ENCODE measurements at regions not wholly inside any gene's neighbourhood (a gene's known extent, or its start where the extent isn't known, plus 50 kb on each side); places are given as distances from the start of the nearest gene placed in this dataset.

DNA sequence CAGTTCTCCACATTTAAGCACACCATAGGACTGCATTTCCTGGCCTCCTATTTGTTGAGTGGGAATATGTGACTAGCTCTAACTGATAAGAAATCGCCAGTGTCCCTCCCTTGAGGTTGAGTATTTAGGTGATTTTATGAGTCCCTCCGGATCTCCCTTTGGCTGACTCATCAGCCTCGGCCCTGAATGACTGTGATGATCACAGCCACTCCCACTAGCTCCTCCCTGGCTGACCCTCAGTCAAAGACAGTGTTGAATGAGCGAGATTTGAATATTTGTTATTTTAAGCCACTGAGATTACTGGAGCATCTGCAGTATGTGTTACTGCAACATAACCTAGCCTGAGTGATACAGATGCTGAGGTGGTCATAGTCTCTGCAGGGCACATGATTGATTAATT lies 515.3 kb downstream of the EPHB1 start:
- peak; percentile 5 for DNase-seq (ENCODE audit: extremely low spot score, insufficient read length, low read depth)
- FAIRE-seq = no peak

DNA sequence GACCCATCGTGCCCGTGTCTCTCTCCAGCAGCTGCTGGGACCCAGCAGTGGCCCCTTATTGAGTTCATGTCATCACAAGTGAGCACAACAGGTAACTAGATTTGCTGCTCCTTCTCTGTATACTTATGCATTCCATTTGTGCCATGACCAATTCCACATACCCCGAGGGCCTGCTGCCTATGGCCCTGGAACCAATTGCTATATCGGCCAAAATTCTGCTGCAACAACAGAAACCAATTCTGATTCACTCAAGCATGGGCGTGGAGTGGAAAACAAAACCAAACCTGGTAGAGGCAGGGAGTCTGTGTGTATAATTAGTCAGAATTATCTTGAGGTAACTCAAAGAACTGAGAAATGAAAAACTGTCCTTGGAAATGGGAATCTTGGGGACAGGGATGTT lies 516.6 kb downstream of the EPHB1 start:
- DNase-seq (ENCODE audit: extremely low spot score, insufficient read length, low read depth) (no peak), FAIRE-seq (peak; percentile 53)

DNA sequence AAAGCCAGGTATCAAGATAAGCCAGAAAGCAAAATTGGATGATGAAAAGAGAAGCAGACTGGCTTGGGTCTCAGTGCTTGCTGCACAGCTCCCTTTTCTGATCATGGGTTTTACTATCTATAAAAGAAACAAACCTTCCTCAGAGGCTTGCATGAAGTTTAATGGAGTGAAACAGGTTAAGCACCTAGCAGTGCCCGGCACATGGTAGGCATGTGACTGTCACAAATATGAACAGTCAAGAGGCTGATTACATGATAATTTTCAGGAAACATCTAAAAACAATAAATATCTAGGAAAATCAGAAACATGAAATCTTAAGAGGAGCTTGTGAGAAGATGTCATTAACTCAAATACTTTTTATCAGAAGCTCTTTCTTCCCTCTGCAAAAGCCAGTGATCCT lies 519.2 kb downstream of the EPHB1 start:
- no peak for FAIRE-seq
- DNase-seq (ENCODE audit: extremely low spot score, insufficient read length, low read depth) = no peak

DNA sequence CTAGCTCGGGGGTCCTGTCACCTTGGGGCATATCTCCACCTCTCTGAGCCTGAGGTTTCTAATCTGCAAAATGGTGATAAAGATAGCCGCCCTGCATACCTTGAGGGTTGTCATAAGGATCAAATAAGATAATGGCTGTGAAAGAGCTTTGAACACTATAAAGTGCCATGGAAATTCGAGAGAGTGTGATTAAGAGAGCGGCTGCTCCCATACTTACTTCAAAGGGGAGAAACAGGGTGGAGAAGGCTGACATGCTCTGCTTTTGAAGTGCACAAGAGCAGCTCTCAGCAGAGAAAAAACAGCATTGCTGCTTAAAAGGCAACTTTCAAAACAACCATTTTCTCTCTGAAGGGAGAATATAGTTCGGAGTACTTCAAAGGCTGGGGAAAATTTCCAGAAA lies 529.2 kb downstream of the EPHB1 start:
- no peak for DNase-seq (ENCODE audit: extremely low spot score, insufficient read length, low read depth)
- no peak for FAIRE-seq

DNA sequence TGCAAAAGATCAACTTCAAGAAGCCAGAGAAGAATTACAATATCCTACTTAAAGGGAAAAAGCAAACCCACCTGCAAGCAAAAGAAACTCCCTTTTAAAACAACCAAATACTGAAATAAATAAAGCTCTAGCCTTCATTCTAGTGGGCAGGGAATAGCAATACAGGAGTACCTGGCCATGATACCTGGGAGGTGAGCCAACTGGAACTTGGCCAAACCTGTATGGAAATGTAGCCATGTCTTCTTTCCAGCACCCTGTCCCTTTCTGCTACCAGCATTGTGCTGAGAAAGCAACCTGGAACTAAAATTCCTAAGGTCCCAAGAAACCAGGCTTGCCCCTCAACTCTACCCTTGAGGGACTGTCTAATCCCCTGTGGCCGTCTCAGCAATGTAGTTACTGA lies 530.0 kb downstream of the EPHB1 start:
- FAIRE-seq (no peak), DNase-seq (ENCODE audit: extremely low spot score, insufficient read length, low read depth) (no peak)

DNA sequence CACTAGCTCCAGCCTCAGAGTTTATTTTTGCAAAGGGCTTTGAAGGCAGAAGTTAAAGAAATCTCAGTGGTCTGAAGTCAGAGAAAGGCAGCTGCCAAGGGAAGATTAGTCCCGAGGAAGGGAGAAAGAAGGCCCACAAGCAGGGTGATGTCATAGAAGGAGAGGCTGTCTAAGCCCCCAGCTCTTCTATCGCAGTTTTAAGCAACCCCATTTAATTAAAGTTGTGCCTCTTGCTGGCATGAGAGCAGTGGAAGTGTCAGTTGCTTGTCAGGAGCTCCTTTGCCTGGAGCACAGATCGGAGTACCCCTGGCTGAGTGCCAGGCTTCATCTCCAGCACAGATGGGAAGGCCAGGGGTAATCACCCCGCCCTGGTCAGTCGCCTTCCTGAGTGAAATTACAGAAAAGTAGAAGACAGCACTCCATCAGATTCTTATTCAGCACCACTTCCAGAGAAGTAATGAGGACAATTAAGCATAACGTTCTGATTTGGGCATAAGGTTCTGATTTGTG lies 530.7 kb downstream of the EPHB1 start:
- FAIRE-seq (no peak), DNase-seq (ENCODE audit: extremely low spot score, insufficient read length, low read depth) (no peak)

DNA sequence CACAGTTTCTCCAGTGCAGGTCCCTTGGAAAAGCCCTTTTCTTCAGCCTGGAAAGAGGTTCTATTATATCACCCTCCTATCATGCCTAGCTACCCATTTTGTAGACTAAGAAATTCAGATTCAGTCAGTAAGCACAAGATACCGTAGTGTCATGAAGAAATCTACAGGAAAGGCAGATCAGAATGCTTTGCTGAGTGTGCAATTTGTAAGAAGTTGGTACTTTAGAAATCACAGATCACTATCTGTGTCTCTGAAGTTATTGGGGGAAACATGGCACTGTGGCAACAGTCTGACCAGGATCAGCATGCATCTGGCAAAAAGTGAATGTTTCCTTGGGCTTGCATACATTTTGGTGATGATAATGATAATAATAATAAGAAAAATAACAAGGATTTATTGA lies 531.8 kb downstream of the EPHB1 start:
- no peak for FAIRE-seq
- DNase-seq (ENCODE audit: extremely low spot score, insufficient read length, low read depth) = no peak

DNA sequence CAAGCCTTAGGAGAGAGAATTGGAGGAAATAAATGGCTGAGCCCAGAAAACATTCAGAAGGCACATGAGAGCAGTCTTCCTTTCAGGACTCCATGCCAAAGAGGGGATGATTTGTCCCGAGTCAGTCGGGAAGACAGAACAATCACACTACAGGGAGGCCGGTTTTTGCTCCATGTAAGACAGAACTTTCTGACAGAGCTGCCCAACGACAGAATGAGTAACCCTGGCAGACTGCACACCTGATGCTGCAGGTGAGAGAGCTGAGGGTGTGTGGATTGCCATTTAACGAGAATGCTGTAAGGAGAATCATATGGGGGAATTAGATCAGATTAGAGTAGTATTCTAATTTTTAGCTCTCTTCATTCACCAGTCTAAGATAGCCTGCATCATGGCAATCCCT lies 533.0 kb downstream of the EPHB1 start:
- DNase-seq (ENCODE audit: extremely low spot score, insufficient read length, low read depth) (no peak), FAIRE-seq (no peak)

DNA sequence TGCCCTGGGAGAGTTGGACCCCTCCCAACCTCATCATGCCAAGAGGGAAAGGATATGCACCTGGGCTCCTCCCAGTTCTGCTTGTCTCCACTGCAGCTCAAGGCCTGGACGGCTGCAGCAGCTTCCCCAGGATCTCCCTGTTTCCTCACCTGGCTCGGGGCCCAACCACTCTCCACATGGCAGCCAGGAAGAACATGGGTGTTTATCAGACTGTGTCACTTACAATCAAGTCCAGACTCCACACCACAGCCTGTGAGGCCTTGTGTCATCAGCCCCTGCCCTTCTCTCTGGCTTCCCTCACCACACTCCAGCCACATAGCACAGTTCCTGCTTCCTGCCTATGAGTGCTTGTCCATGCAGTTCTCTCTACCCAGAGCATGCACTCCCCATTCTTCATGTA lies 534.4 kb downstream of the EPHB1 start:
- DNase-seq (ENCODE audit: extremely low spot score, insufficient read length, low read depth) (no peak), FAIRE-seq (no peak)

DNA sequence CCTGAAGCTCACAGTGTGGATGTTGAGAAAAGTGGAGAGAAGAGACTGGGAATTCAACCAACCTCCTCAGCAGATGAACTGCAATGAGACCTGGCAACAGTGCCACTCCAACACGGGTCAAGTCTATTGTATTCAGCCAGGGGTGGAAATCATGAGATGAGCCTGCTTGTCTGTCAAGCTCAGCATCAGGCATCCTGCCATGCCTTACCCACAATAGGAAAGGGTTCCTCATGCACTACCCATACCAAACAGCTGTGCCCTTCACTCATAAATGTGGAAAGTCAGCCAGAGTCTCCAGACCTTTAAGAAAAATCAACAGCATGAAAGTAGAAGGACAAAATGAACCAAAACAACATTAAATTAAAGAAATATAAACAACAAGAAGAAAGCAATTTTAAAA lies 542.1 kb downstream of the EPHB1 start:
- FAIRE-seq = no peak
- DNase-seq (ENCODE audit: extremely low spot score, insufficient read length, low read depth) = no peak

DNA sequence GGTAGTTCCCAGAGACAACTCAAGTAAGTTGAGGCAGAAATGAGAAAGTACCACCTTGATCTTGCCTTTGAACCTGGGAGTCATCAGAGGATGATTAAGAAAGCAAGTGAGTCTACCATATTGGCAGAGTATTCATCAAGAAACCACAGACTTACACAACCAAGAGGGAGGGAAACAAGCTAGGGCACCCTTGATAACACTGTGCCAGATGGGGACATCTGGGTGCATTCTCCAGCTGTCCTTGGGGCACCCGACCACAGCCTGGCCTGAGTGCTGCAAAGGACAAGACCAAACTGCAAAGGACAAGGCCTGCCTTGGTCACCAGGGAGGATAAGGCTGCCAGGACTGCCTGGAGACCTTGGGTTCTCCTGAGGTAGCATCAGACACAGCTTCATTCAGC lies 553.6 kb downstream of the EPHB1 start:
- no peak for FAIRE-seq
- DNase-seq (ENCODE audit: extremely low spot score, insufficient read length, low read depth) = no peak

DNA sequence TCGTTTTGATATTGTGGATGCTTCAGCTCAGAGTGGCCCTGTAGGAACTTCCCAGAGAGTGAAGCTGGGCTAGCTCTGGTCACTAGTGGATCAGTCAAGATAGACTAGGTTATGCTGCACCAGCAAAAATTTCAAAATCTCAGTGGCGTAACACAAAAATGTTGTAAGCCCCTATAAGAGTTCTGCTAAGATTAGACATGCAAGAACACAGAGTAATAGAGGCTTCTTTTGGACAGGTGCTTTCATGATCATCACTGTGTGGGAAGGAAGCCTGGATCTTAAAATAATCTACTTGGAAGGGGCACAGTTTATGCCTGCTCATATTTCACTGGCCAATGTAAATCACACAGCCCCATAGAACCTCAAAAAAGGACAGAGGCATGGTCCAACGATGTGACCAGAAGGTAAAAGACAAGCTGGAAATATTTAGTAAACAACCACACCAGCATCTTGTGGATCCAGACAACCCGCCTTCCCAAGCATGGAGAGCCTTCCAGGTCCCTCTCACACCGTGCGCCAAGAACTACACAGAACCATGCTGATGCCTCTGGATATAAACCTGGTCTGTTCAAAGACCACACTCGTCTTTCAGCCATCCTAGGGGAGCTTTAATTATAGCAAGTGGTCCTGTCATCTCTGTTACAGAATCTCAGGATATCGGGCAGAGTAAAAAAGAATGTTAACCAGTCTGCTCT lies 554.3 kb downstream of the EPHB1 start:
- FAIRE-seq (no peak), DNase-seq (ENCODE audit: extremely low spot score, insufficient read length, low read depth) (no peak)

DNA sequence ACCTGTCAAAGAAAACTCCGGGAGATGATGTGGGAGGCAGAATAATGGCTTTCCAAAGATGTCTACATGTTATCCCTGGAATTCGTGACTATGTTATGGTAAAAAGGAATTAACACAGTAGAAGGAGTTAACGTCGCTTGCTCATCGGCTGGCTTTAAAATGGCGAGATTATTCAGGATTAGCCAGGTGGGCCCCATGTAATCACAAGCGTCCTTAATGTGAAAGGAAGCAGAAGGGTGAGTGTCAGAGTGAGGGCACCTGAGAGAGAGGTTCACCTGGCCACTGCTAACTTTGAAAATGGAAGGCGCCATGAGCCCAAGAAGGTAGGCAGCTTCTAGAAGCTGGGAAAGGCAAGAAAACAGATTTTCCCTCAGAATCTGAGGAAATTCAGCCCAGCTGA lies 557.2 kb downstream of the EPHB1 start:
- no peak for DNase-seq (ENCODE audit: extremely low spot score, insufficient read length, low read depth)
- FAIRE-seq = no peak

DNA sequence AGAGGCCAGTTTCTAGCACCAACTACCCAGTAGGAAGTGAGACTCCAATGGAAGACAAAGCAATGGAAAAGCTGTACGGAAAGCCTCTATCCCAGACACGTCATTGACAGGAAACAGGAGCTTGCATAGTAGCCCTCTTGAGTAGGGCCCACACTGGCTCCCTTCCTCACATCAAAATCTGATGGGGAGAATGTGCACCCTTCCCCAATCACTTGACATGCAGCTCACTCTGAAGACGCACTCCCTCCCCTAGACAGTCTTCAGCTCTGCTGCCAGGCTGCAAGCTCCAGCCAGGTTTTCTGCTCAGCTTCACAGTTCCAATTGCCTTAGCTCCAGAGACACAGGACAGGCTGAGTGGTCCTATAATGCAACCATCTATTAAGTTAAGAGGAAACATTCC lies 567.8 kb downstream of the EPHB1 start:
- FAIRE-seq = no peak
- DNase-seq (ENCODE audit: extremely low spot score, insufficient read length, low read depth) = no peak

DNA sequence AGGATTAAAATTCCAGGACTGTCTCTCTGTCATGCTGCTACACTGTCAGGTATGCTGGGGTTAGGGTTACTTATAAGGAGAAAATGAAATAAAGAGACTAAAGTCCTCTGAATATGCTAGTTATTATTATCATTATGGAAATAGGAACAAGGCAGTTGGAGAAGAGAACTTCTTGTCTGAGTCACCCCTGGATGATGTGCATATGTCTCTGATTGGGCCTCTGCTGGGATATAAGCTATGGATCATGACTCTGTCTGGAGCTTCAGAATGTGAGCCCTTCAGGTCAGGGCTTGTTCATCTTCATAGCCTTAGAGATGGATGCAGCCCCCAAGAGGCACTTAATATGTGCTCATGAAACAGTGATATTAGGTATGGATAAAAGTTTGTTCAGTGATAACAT lies 569.6 kb downstream of the EPHB1 start:
- FAIRE-seq = no peak

DNA sequence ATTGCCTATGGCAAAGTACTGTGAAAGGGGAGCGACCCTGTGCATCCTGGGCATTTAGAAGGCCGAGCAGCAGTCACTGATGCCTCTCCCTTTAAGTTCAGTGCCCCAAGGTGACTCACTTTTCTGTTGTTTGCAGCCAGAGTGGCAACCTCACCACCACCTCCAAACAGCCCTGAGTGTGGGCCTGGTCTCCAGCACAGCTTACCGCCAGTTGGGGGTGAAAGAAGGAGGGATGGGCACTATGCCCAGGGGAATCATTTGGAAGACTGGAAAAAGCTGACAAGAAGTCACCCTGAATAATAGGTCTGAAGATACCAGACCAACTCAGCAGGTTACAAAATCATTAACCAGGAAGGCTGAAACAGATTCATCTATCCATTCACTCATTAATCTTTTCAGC lies 571.8 kb downstream of the EPHB1 start:
- no peak for DNase-seq (ENCODE audit: extremely low spot score, insufficient read length, low read depth)
- no peak for FAIRE-seq

More for the DNA sequence above, 569.6 kb downstream of the EPHB1 start:
- no peak for DNase-seq (ENCODE audit: extremely low spot score, insufficient read length, low read depth)

DNA sequence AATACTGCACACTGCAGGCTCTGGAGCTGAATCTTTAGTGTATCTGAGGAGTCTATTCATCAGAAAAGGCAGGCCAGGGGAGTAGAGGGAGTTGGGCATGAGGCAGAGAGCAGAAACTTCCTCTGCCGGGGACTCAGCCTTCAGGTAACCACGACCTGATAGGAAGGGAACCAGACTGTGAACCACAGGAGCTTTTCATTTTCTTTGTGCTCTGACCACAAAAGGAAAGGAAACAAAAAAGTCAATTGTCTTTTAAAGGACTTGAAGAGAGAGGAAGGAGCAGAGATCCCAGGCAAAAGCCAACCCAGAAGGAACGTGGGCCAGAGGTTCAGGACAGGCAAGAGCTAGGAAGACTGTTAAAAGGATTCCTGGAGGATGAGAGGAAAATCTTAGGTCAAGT lies 573.3 kb downstream of the EPHB1 start:
- FAIRE-seq (no peak), DNase-seq (ENCODE audit: extremely low spot score, insufficient read length, low read depth) (no peak)

DNA sequence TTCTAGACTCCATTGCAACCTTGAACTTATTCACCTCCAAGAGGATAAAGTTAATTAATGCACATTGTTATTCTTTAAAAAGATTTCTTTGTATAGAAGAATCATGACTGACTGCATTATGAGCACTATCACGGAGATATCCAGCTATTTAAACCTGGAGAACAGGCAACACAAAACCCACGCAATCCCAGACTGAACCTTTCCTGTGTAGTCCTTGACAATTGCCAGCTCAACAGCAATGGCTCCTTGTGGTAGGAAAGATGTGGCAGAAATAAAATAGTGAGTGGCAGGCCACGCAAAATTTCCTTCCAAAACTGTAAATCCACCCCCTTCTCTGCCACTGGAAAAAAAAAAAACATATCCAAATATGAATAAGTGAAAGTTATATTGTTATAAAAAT lies 573.7 kb downstream of the EPHB1 start:
- DNase-seq (ENCODE audit: extremely low spot score, insufficient read length, low read depth) (no peak), FAIRE-seq (no peak)

DNA sequence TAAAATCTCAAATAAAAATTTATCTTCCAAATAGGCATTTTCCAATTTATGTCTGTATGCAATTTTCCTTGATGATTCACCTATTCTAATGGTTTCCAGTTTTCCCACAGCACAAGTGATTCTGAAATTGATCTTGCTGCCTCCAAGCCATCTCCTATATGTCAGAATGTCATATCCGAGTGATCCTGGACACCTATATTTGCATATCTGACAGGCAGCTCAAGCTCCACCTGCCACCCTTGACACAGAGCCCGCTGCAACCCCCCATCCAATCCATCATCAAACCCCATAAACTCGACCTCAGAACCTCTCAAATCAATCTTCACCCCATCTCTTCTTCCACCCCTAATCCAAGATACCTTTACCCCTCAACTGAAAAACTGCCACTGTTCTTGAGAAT lies 579.5 kb downstream of the EPHB1 start:
- DNase-seq (ENCODE audit: extremely low spot score, insufficient read length, low read depth) (no peak), FAIRE-seq (no peak)

DNA sequence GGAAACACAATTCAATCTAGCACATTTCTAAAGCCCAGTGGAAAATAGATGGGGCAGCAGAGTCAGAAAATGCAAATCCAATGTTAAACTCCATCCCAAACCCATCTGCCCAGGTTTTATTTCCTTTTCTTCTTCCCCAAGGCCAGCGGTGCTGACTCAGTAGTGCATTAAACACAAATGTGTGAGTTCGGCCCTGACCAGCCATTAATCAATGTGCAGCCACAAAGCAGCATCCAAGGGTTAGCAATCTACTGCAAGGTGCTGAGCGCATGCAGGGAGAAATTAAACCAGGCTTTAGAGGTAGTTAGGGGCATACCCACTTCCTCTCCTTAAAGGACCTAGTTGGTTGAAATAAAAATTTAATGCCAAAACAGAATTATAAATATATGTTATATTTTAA lies 583.3 kb upstream of the PPP2R3A start:
- DNase-seq (ENCODE audit: extremely low spot score, insufficient read length, low read depth) (no peak), FAIRE-seq (no peak)

DNA sequence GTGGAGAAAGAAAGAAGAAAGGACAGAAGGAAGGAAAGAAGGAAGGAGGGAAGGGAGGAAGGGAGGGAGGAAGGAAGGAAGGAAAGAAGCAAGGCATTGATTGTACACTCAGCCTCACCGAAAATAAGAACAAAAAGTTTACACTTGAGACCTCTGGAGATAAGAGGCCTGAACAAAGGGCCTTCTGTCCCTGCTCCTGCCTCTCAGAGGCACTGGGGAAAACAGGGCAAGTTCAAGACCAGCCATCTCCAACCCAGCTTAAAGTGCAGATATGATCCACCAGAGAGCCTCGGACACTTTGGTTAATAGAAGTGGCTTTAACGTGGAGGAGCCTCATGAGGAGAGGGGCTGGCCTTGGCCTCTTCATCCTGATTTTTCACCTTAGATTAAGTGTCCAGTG lies 582.9 kb upstream of the PPP2R3A start:
- FAIRE-seq (no peak), DNase-seq (ENCODE audit: extremely low spot score, insufficient read length, low read depth) (no peak)

DNA sequence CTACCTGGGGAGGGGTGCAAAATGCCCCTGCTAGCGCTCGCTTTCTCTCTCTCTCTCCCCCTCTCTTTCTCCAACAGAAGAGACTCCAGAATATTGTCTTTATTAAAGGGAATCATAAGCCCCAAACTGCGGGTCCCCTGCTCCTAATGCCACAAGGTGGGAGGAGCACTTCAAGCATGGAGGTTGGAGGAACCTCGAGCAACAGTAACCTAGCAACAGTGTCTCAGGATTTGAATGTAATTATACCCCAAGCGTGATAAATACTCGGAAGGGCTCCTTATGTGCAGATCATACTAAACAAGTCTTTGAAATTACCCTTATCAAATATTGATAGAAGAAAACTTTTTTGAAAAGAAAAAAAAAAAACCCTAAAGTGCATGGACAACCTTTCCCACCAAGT lies 582.2 kb upstream of the PPP2R3A start:
- FAIRE-seq = no peak

More for the DNA sequence above, 582.2 kb upstream of the PPP2R3A start:
- DNase-seq (ENCODE audit: extremely low spot score, insufficient read length, low read depth) = no peak

All from GM18507 (cell line).